H1 (cell line): ENCODE measurements at regions not wholly inside any gene's neighbourhood (a gene's known extent, or its start where the extent isn't known, plus 50 kb on each side); places are given as distances from the start of the nearest gene placed in this dataset.

Experiments
- CTCF ChIA-PET: fragments of 300-600 bp; sonication (Branson Sonifier 250); formaldehyde crosslinking; loops from one replicate; lab custom pipeline; 2021; ENCODE audit not compliant: partially characterized antibody; lab: Charles Lee
- POLR2A ChIA-PET: fragments of 300-600 bp; sonication (Branson Sonifier 250); formaldehyde crosslinking; loops from one replicate; lab custom pipeline; 2021; ENCODE audit warnings: inconsistent platforms; ENCODE audit not compliant: partially characterized antibody; lab: Charles Lee
- DNase-seq, 2 experiments: peaks; one replicate each; pipeline versions ENCODE4 v3.0.0 to v3.0.0-alpha.2; 2010 to 2022; ENCODE audit warnings: low spot score in 2 of 2, low read depth in 1 of 2, mixed read lengths in 1 of 2
- FAIRE-seq: peaks from 2 replicates; lab custom pipeline; 2011; peaks lifted over from hg19 to GRCh38; lab: Jason Lieb, UNC
- H2AFZ ChIP-seq: 2 replicates; pipeline ENCODE4 v1.8.1; 2012; ENCODE audit warnings: low read length, inconsistent platforms
- H2AK5ac ChIP-seq: 2 replicates; pipeline ENCODE4 v1.6.1; 2013; ENCODE audit warnings: low read depth, low read length
- H2BK120ac ChIP-seq: replicated peaks from 2 replicates; pipeline ENCODE3; 2013; ENCODE audit warnings: low read depth, low read length, inconsistent platforms
- H2BK12ac ChIP-seq: 2 replicates; pipeline ENCODE4 v1.6.1; 2013; ENCODE audit warnings: low read depth, low read length
- H2BK15ac ChIP-seq: 2 replicates; pipeline ENCODE4 v1.6.1; 2013; ENCODE audit warnings: low read length
- H2BK20ac ChIP-seq: 2 replicates; pipeline ENCODE4 v1.6.1; 2013; ENCODE audit warnings: low read length
- H2BK5ac ChIP-seq: 2 replicates; pipeline ENCODE4 v1.6.1; 2013; ENCODE audit warnings: low read depth, low read length
- H3K14ac ChIP-seq: 2 replicates; pipeline ENCODE4 v1.6.1; 2013; ENCODE audit warnings: inconsistent platforms; ENCODE audit not compliant: insufficient read length
- H3K18ac ChIP-seq: 2 replicates; pipeline ENCODE4 v1.6.1; 2013; ENCODE audit warnings: low read length; ENCODE audit errors: extremely low read depth
- H3K23ac ChIP-seq: 2 replicates; pipeline ENCODE4 v1.6.1; 2013; ENCODE audit warnings: inconsistent platforms; ENCODE audit not compliant: insufficient read length
- H3K23me2 ChIP-seq: 2 replicates; pipeline ENCODE4 v1.6.1; 2013; ENCODE audit warnings: low read depth, low read length
- H3K27ac ChIP-seq: 2 replicates; pipeline ENCODE4 v1.6.1; 2011; ENCODE audit warnings: low read depth, low read length, inconsistent platforms
- H3K27me3 ChIP-seq, 4 experiments: replicated peaks in 1 of 4; 1 replicate in 1 of 4; 2 replicates in 3 of 4; pipeline versions ENCODE4 v1.6.1 to v1.8.1; 2011 to 2013; ENCODE audit warnings: low read length in 3 of 4, mild to moderate bottlenecking in 3 of 4, inconsistent platforms in 2 of 4, mixed read lengths in 2 of 4, moderate library complexity in 1 of 4; ENCODE audit not compliant: control insufficient read depth in 3 of 4, insufficient read depth in 3 of 4; ENCODE audit errors: extremely low read depth in 1 of 4
- H3K36me3 ChIP-seq, 4 experiments: 2 replicates each; pipeline versions ENCODE4 v1.6.1 to v1.8.1; 2011 to 2013; ENCODE audit warnings: mild to moderate bottlenecking in 4 of 4, low read length in 3 of 4, moderate library complexity in 2 of 4, control low read depth in 1 of 4, inconsistent platforms in 1 of 4; ENCODE audit not compliant: insufficient read depth in 4 of 4, control insufficient read depth in 2 of 4
- H3K4ac ChIP-seq: replicated peaks from 2 replicates; pipeline ENCODE3; 2013; ENCODE audit warnings: low read length, low read depth, mixed read lengths, inconsistent platforms; ENCODE audit not compliant: insufficient read length
- H3K4me1 ChIP-seq, 4 experiments: replicated peaks in 1 of 4; 1 replicate in 1 of 4; 2 replicates in 3 of 4; pipeline versions ENCODE4 v1.6.1 to v1.8.1; 2011 to 2013; ENCODE audit warnings: low read length in 3 of 4, inconsistent platforms in 2 of 4, mixed read lengths in 1 of 4; ENCODE audit not compliant: insufficient read depth in 4 of 4, control insufficient read depth in 3 of 4
- H3K4me2 ChIP-seq, 2 experiments: 2 replicates each; pipeline versions ENCODE4 v1.6.1 to v1.8.1; 2011 to 2013; ENCODE audit warnings: low read depth in 2 of 2, low read length in 2 of 2, control low read depth in 1 of 2, inconsistent platforms in 1 of 2, mild to moderate bottlenecking in 1 of 2; ENCODE audit not compliant: insufficient read depth in 1 of 2
- H3K4me3 ChIP-seq, 4 experiments: fragments of 200-600, 300-600 bp in 1 of 4; sonication (generic), shearing (Covaris generic), sonication (Bioruptor Twin) in 1 of 4; 2 replicates each; pipeline versions ENCODE4 v1.5.1 to v1.8.1; 2011 to 2016; ENCODE audit warnings: low read length in 4 of 4, low read depth in 3 of 4, control low read depth in 2 of 4, inconsistent platforms in 2 of 4, mild to moderate bottlenecking in 2 of 4, mixed read lengths in 1 of 4, moderate library complexity in 1 of 4; ENCODE audit not compliant: insufficient read depth in 2 of 4; ENCODE audit errors: extremely low read depth in 1 of 4
- H3K56ac ChIP-seq: replicated peaks from 2 replicates; pipeline ENCODE3; 2013; ENCODE audit warnings: low read depth, mild to moderate bottlenecking, mixed read lengths, low read length, inconsistent platforms; ENCODE audit not compliant: insufficient read length
- H3K79me1 ChIP-seq: 2 replicates; pipeline ENCODE4 v1.6.1; 2013; ENCODE audit warnings: low read depth, low read length, control low read depth
- H3K79me2 ChIP-seq, 2 experiments: 2 replicates each; pipeline versions ENCODE4 v1.6.1 to v1.8.1; 2012 to 2013; ENCODE audit warnings: low read length in 2 of 2, mild to moderate bottlenecking in 2 of 2, inconsistent platforms in 1 of 2; ENCODE audit not compliant: insufficient read depth in 2 of 2, control insufficient read depth in 1 of 2
- H3K9ac ChIP-seq, 4 experiments: replicated peaks in 1 of 4; 1 replicate in 1 of 4; 2 replicates in 3 of 4; pipeline versions ENCODE4 v1.6.1 to v1.8.1; 2011 to 2013; ENCODE audit warnings: low read depth in 3 of 4, low read length in 3 of 4, control low read depth in 2 of 4, mild to moderate bottlenecking in 2 of 4, moderate library complexity in 2 of 4, inconsistent platforms in 1 of 4; ENCODE audit errors: extremely low read depth in 1 of 4
- H3K9me3 ChIP-seq, 2 experiments: 2 replicates each; pipeline versions ENCODE4 v1.6.1 to v1.8.1; 2012 to 2013; ENCODE audit warnings: mild to moderate bottlenecking in 2 of 2, moderate library complexity in 2 of 2, control low read depth in 1 of 2, inconsistent platforms in 1 of 2, low read depth in 1 of 2, low read length in 1 of 2, mixed read lengths in 1 of 2; ENCODE audit not compliant: insufficient read depth in 2 of 2
- H4K20me1 ChIP-seq, 2 experiments: replicated peaks in 1 of 2; 2 replicates each; pipeline versions ENCODE3 to v1.8.1; 2011 to 2013; ENCODE audit warnings: inconsistent platforms in 2 of 2, low read length in 2 of 2, mild to moderate bottlenecking in 1 of 2; ENCODE audit not compliant: insufficient read depth in 2 of 2, control insufficient read depth in 1 of 2
- H4K5ac ChIP-seq: 2 replicates; pipeline ENCODE4 v1.6.1; 2013; ENCODE audit warnings: low read length, low read depth, mixed read lengths, inconsistent platforms; ENCODE audit not compliant: insufficient read length
- H4K8ac ChIP-seq: 2 replicates; pipeline ENCODE4 v1.8.0; 2013; ENCODE audit warnings: mild to moderate bottlenecking, moderate library complexity, low read length, inconsistent platforms; ENCODE audit not compliant: insufficient read depth; ENCODE audit errors: extremely low read depth
- H4K91ac ChIP-seq: replicated peaks from 2 replicates; pipeline ENCODE3; 2013; ENCODE audit warnings: low read length, mixed read lengths, inconsistent platforms; ENCODE audit not compliant: insufficient read length
- CHD7 ChIP-seq: fragments of 300-600 bp; sonication (generic); IDR thresholded peaks from 2 replicates; pipeline ENCODE4 v1.7.1; 2012; ENCODE audit warnings: low read length, moderate library complexity, mild to moderate bottlenecking, inconsistent platforms; ENCODE audit not compliant: insufficient replicate concordance
- WGBS, 2 experiments: shearing (Covaris generic) in 1 of 2; methylation state at CpG; one replicate each; pipeline versions ENCODE4 v1.1.6 to v1.1.7; 2013 to 2015; ENCODE audit warnings: low lambda C conversion rate in 2 of 2, mixed read lengths in 2 of 2, inconsistent platforms in 1 of 2, low coverage in 1 of 2, missing lambda C conversion rate in 1 of 2; ENCODE audit not compliant: insufficient replicate concordance in 2 of 2, insufficient coverage in 1 of 2, insufficient read length in 1 of 2; ENCODE audit errors: extremely low coverage in 1 of 2, missing lambda C conversion rate in 1 of 2; 5-methylcytosine and 5-hydroxymethylcytosine counted together

GRCh38 chr13:73450583-73450982 is 391.8 kb downstream of the KLF5 start:
- no peaks in the 10 kb centered on the region for H3K27me3 ChIP-seq
- no peak overlapping the region for H3K18ac ChIP-seq
- H3K14ac ChIP-seq: no peak overlapping the region
- H3K79me1 ChIP-seq: no peaks in the 10 kb centered on the region
- H2BK12ac ChIP-seq: no peak overlapping the region
- H3K27ac ChIP-seq: no peak overlapping the region
- no peak overlapping the region for H2BK5ac ChIP-seq
- no peak overlapping the region for H3K23ac ChIP-seq
- FAIRE-seq (no peak), DNase-seq (no peak)
- no peaks in the 10 kb centered on the region for H3K9me3 ChIP-seq
- no peak overlapping the region for H4K91ac ChIP-seq
- no peak overlapping the region for H2AK5ac ChIP-seq
- no peak overlapping the region for H3K4me3 ChIP-seq
- WGBS, 2 experiments: 86% methylated on average over 2 of the region's 2 CpGs; no CpG with 5 or more reads in 1 of the 2 experiments
- H3K4me2 ChIP-seq: no peak overlapping the region
- H2BK15ac ChIP-seq: no peak overlapping the region
- CTCF ChIA-PET: interaction anchor here (1.3 kb wide), 1 partner anchor 17 kb away, joined by 4 read pairs; no protein-coding TSS in a partner anchor
- H3K9ac ChIP-seq: no peak overlapping the region
- H3K79me2 ChIP-seq: no peaks in the 10 kb centered on the region
- no peak overlapping the region for H3K4ac ChIP-seq
- H4K20me1 ChIP-seq: no peaks in the 10 kb centered on the region
- H2BK120ac ChIP-seq: no peak overlapping the region
- POLR2A ChIA-PET: interaction anchor here (1.0 kb wide), 1 partner anchor 71 kb away, joined by 3 read pairs; no protein-coding TSS in a partner anchor
- no peak overlapping the region for H4K5ac ChIP-seq
- H2BK20ac ChIP-seq: no peak overlapping the region
- H4K8ac ChIP-seq: no peak overlapping the region
- no peak overlapping the region for H2AFZ ChIP-seq
- no peaks in the 10 kb centered on the region for H3K36me3 ChIP-seq
- no peaks in the 10 kb centered on the region for H3K23me2 ChIP-seq
- H3K56ac ChIP-seq: no peak overlapping the region
- no peaks in the 10 kb centered on the region for H3K4me1 ChIP-seq
- TF ChIP-seq CHD7: no peak
